PC-3 (cell line): ENCODE measurements at regions not wholly inside any gene's neighbourhood (a gene's known extent, or its start where the extent isn't known, plus 50 kb on each side); places are given as distances from the start of the nearest gene placed in this dataset.

Experiments
- ATAC-seq: fragments of 200-7000 bp; cut with Tn5 transposase; 2 replicates; pipeline ENCODE4 v1.9.1; 2020; ENCODE audit warnings: mild to moderate bottlenecking, moderate library complexity
- BruUV-seq: library from RNA; stranded (reverse); fragments of 400-500 nt; replicated peaks from 2 replicates; lab custom pipeline; 2021; lab: Mats Ljungman, UMichigan
- CTCF ChIA-PET: fragments of 300-600 bp; sonication (Branson Sonifier 250); formaldehyde crosslinking; loops from one replicate; lab custom pipeline; 2022; ENCODE audit warnings: antibody characterized with exemption; lab: Charles Lee
- POLR2A ChIA-PET: fragments of 300-600 bp; sonication (Branson Sonifier 250); formaldehyde crosslinking; loops from one replicate; lab custom pipeline; 2022; ENCODE audit warnings: antibody characterized with exemption; ENCODE audit not compliant: unreplicated experiment; lab: Charles Lee
- DNase-seq: peaks from one replicate; pipeline ENCODE4 v3.0.0-alpha.2; 2015
- H2AFZ ChIP-seq: fragments of 300-600 bp; sonication (generic); 2 replicates; pipeline ENCODE4 v1.6.0; 2016; ENCODE audit warnings: antibody characterized with exemption, low read length
- H3F3A ChIP-seq: fragments of 300-600 bp; sonication (generic); one replicate; pipeline ENCODE4 v1.6.0; 2017; ENCODE audit warnings: antibody characterized with exemption, low read length, control low read depth, mild to moderate bottlenecking; ENCODE audit not compliant: unreplicated experiment
- H3K27ac ChIP-seq: fragments of 300-600 bp; sonication (generic); 2 replicates; pipeline ENCODE4 v1.5.1; 2016; ENCODE audit warnings: mild to moderate bottlenecking, low read length
- H3K27me3 ChIP-seq: fragments of 300-600 bp; sonication (generic); 2 replicates; pipeline ENCODE4 v1.6.1; 2016; ENCODE audit warnings: low read length, mixed read lengths
- H3K36me3 ChIP-seq: fragments of 300-600 bp; sonication (generic); 2 replicates; pipeline ENCODE4 v1.6.1; 2016; ENCODE audit warnings: low read depth, mixed run types, low read length, mixed read lengths
- H3K4me1 ChIP-seq: fragments of 300-600 bp; sonication (generic); 2 replicates; pipeline ENCODE4 v1.5.1; 2016; ENCODE audit warnings: low read length; ENCODE audit not compliant: insufficient read depth
- H3K4me2 ChIP-seq: fragments of 300-600 bp; sonication (generic); 2 replicates; pipeline ENCODE4 v1.6.0; 2016; ENCODE audit warnings: low read length
- H3K4me3 ChIP-seq: fragments of 300-600 bp; sonication (generic); 2 replicates; pipeline ENCODE4 v1.5.1; 2016; ENCODE audit warnings: mild to moderate bottlenecking, low read length, mixed read lengths
- H3K79me2 ChIP-seq: fragments of 300-600 bp; sonication (generic); 2 replicates; pipeline ENCODE4 v1.6.1; 2017; ENCODE audit warnings: low read length, mixed read lengths
- H3K9ac ChIP-seq: fragments of 300-600 bp; sonication (generic); 2 replicates; pipeline ENCODE4 v1.6.0; 2016; ENCODE audit warnings: mild to moderate bottlenecking, low read length
- H3K9me2 ChIP-seq: fragments of 300-600 bp; sonication (generic); replicated peaks from 2 replicates; pipeline ENCODE4 v1.6.1; 2016; ENCODE audit warnings: mixed run types, low read length, mixed read lengths
- H3K9me3 ChIP-seq: fragments of 300-600 bp; sonication (generic); 2 replicates; pipeline ENCODE4 v1.6.1; 2016; ENCODE audit warnings: low read length, mixed read lengths
- H4K20me1 ChIP-seq: fragments of 300-600 bp; sonication (generic); 2 replicates; pipeline ENCODE4 v1.6.1; 2016; ENCODE audit warnings: low read length, mixed read lengths
- EZH2 ChIP-seq: fragments of 300-600 bp; sonication (generic); IDR thresholded peaks from one replicate; pipeline ENCODE4 v1.6.1; 2017; ENCODE audit warnings: antibody characterized with exemption, mild to moderate bottlenecking, low read length; ENCODE audit not compliant: unreplicated experiment
- EZH2phosphoT487 ChIP-seq: fragments of 300-600 bp; sonication (generic); IDR thresholded peaks from 2 replicates; pipeline ENCODE4 v1.6.1; 2018; ENCODE audit warnings: mild to moderate bottlenecking, antibody characterized with exemption, low read length, borderline replicate concordance
- intact Hi-C: fragments of 100-400 bp; cut with micrococcal nuclease; formaldehyde crosslinking; loops from 2 replicates; pipeline ENCODE4 v1.9.0; 2023
- TF ChIP-seq, protein P1 (sequence below): fragments of 300-600 bp; sonication (generic); conservative IDR thresholded peaks from 2 replicates; pipeline ENCODE4 v1.5.1; 2017; ENCODE audit warnings: antibody characterized with exemption, low read depth, mild to moderate bottlenecking, low read length

DNA sequence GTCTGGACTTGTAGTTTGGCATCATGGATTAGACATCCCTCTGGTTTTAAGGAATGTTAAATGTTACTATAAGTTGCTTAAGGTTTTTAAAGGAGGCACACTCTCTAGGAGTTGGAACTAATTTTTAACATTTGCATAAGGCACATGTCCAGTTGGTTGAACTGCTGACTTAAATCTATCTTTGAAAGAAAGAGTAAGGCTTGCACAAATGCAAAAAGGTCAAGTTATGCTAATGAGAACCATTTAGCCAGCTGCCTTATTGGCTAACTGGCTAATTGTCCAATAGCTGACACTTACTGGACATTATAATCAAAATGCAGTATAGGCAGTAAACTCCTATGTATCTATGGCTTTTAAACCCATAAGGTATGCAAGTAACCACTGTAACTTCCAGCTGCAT lies 206.1 kb upstream of the TTC29 start:
- H4K20me1 ChIP-seq = no peaks in the 10 kb centered on the region
- H3K36me3 ChIP-seq = no peaks in the 10 kb centered on the region
- TF ChIP-seq, protein P1, sequence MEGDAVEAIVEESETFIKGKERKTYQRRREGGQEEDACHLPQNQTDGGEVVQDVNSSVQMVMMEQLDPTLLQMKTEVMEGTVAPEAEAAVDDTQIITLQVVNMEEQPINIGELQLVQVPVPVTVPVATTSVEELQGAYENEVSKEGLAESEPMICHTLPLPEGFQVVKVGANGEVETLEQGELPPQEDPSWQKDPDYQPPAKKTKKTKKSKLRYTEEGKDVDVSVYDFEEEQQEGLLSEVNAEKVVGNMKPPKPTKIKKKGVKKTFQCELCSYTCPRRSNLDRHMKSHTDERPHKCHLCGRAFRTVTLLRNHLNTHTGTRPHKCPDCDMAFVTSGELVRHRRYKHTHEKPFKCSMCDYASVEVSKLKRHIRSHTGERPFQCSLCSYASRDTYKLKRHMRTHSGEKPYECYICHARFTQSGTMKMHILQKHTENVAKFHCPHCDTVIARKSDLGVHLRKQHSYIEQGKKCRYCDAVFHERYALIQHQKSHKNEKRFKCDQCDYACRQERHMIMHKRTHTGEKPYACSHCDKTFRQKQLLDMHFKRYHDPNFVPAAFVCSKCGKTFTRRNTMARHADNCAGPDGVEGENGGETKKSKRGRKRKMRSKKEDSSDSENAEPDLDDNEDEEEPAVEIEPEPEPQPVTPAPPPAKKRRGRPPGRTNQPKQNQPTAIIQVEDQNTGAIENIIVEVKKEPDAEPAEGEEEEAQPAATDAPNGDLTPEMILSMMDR = no peak
- TF ChIP-seq EZH2phosphoT487 (no peak), EZH2 (no peak)
- H2AFZ ChIP-seq = no peak overlapping the region
- intact Hi-C loops = no loop called here
- ChIA-PET POLR2A (no interaction called here), CTCF (no interaction called here)
- ATAC-seq = no peak
- BruUV-seq = no TSS peak
- no peak for DNase-seq
- H3K4me1 ChIP-seq = no peaks in the 10 kb centered on the region
- H3K27me3 ChIP-seq = no peaks in the 10 kb centered on the region
- no peaks in the 10 kb centered on the region for H3K79me2 ChIP-seq
- no peak overlapping the region for H3K4me2 ChIP-seq
- no peaks in the 10 kb centered on the region for H3K9me2 ChIP-seq
- no peak overlapping the region for H3K9ac ChIP-seq
- H3K4me3 ChIP-seq = no peak overlapping the region
- H3F3A ChIP-seq = no peaks in the 10 kb centered on the region
- H3K9me3 ChIP-seq = no peaks in the 10 kb centered on the region
- H3K27ac ChIP-seq = no peak overlapping the region

DNA sequence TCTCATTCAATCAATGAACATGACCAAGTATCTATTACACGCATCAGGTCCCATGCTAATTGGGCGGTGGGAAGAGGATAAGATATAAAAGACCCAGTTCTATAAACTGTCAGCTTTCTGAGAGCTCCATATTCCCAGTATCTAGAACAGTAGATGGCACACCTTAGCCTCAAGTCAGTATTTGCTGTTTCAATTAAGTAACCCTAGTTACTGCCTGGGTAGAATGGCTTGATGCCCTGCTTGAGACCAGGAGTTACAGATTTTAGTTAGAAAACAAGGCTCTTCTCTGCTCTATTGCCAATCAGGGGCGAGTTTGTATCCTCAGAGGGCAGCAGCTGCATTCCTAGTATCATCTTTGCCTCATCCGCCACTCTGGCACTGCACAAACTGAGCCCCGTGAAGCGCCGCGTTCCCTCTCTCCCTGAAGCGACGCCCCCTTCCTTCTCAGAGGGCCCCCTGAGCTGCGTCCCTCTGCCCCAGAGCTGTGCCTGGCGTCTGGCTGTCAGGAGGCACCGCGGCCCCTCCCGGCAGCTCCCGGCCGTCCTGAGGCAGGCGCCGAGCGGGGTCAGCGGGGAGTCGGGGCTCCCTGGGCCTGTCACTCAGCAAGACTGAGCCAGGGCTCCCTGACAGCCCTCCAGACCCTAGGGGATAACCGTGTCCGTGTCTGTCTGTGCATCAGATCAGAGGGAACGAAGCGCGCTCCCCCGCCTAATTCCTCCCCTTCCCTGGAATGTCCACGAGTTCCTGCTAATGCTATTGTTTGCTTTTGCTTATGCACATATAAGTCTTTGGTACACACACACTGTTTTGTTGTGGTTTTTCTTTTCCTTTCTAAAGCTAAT lies 212.4 kb upstream of the TTC29 start:
- Histone ChIP-seq H2AFZ (peak overlapping the region; percentile 86), H3K79me2 (no peaks in the 10 kb centered on the region), H3F3A (no peaks in the 10 kb centered on the region), H4K20me1 (no peaks in the 10 kb centered on the region), H3K9ac (0 out of 2 replicates have a peak overlapping the region, but pooled peaks have one; percentile 10), H3K36me3 (no peaks in the 10 kb centered on the region), H3K4me3 (peak overlapping the region; percentile 70), H3K4me2 (peak overlapping the region; percentile 89), H3K27ac (no peak overlapping the region), H3K27me3 (no peaks in the 10 kb centered on the region), H3K4me1 (peaks cover 6% of the 10 kb centered on the region), H3K9me2 (no peaks in the 10 kb centered on the region), H3K9me3 (no peaks in the 10 kb centered on the region)
- ATAC-seq (peak; percentile 86), DNase-seq (peak; percentile 62)
- ChIA-PET CTCF (interaction anchor here (0.7 to 1.0 kb wide), 3 partner anchors 361 to 709 kb away, joined by 4 to 6 read pairs (median 5); no protein-coding TSS in a partner anchor), POLR2A (interaction anchor here (0.7 kb wide), 1 partner anchor 526 kb away, joined by 4 read pairs; the partner anchor contains the start of gene PRMT9)
- no TSS peak for BruUV-seq
- intact Hi-C loops = loop anchor here (1.0 to 5.0 kb wide), 6 partner anchors 46 to 432 kb away; no protein-coding TSS in a partner anchor
- TF ChIP-seq EZH2phosphoT487 = no peak
- TF ChIP-seq EZH2 = no peak
- TF ChIP-seq, protein P1 = 0 out of 2 replicates have a peak, but pooled peaks have one; percentile 24
